CD14-positive monocyte (primary cell): ENCODE measurements at regions not wholly inside any gene's neighbourhood (a gene's known extent, or its start where the extent isn't known, plus 50 kb on each side); places are given as distances from the start of the nearest gene placed in this dataset.

ENCODE experiments used
- DNase-seq, 3 donors: peaks; one replicate each; pipeline ENCODE4 v3.0.0-alpha.2; 2011 to 2022
- H2AFZ ChIP-seq: 2 replicates; pipeline ENCODE4 v1.6.0; 2012; ENCODE audit warnings: mild to moderate bottlenecking, low read depth, low read length, inconsistent platforms; ENCODE audit not compliant: insufficient read depth, poor library complexity, severe bottlenecking
- H3K27ac ChIP-seq, 2 donors: 1 replicate in 1 of 2; 2 replicates in 1 of 2; pipeline ENCODE4 v1.5.1; 2012 to 2013; ENCODE audit warnings: low read length in 2 of 2, control low read depth in 1 of 2, inconsistent platforms in 1 of 2, low read depth in 1 of 2, mild to moderate bottlenecking in 1 of 2
- H3K27me3 ChIP-seq, 2 donors: one replicate each; pipeline versions ENCODE4 v1.6.0 to v1.6.1; 2011 to 2013; ENCODE audit warnings: low read length in 2 of 2; ENCODE audit not compliant: control insufficient read depth in 2 of 2, insufficient read depth in 2 of 2
- H3K36me3 ChIP-seq, 2 donors: replicated peaks in 1 of 2; 1 replicate in 1 of 2; 2 replicates in 1 of 2; pipeline versions ENCODE4 v1.5.1 to v1.6.1; 2012 to 2013; ENCODE audit warnings: low read length in 2 of 2, control low read depth in 1 of 2, inconsistent platforms in 1 of 2, mild to moderate bottlenecking in 1 of 2; ENCODE audit not compliant: insufficient read depth in 2 of 2, control insufficient read depth in 1 of 2
- H3K4me1 ChIP-seq, 2 donors: 1 replicate in 1 of 2; 2 replicates in 1 of 2; pipeline versions ENCODE4 v1.5.1 to v1.6.1; 2012 to 2013; ENCODE audit warnings: low read length in 2 of 2, control low read depth in 1 of 2, inconsistent platforms in 1 of 2, mild to moderate bottlenecking in 1 of 2, moderate library complexity in 1 of 2; ENCODE audit not compliant: insufficient read depth in 2 of 2, control insufficient read depth in 1 of 2
- H3K4me2 ChIP-seq: replicated peaks from 2 replicates; pipeline ENCODE3; 2012; ENCODE audit warnings: low read length, moderate library complexity, mild to moderate bottlenecking; ENCODE audit not compliant: poor library complexity, severe bottlenecking; ENCODE audit errors: extremely low read depth
- H3K4me3 ChIP-seq, 3 experiments: fragments of 200-600 bp in 1 of 3; sonication (generic) in 1 of 3; replicated peaks in 1 of 3; 1 replicate in 2 of 3; 2 replicates in 1 of 3; pipeline ENCODE4 v1.5.1; 2011 to 2013; ENCODE audit warnings: low read length in 3 of 3, mild to moderate bottlenecking in 3 of 3, control low read depth in 2 of 3, low read depth in 2 of 3, inconsistent platforms in 1 of 3, moderate library complexity in 1 of 3
- H3K79me2 ChIP-seq: 2 replicates; pipeline ENCODE4 v1.6.0; 2012; ENCODE audit warnings: mild to moderate bottlenecking, control low read depth, inconsistent platforms, low read length, moderate library complexity; ENCODE audit not compliant: insufficient read depth
- H3K9ac ChIP-seq: 2 replicates; pipeline ENCODE4 v1.6.0; 2017; ENCODE audit warnings: low read length, mild to moderate bottlenecking; ENCODE audit not compliant: insufficient read depth, poor library complexity, severe bottlenecking
- H3K9me3 ChIP-seq, 2 donors: replicated peaks in 1 of 2; 1 replicate in 1 of 2; 2 replicates in 1 of 2; pipeline versions ENCODE4 v1.5.1 to v1.6.1; 2012 to 2013; ENCODE audit warnings: low read length in 2 of 2, control low read depth in 1 of 2; ENCODE audit not compliant: control insufficient read depth in 1 of 2, insufficient read depth in 1 of 2
- H4K20me1 ChIP-seq: 2 replicates; pipeline ENCODE4 v1.6.0; 2012; ENCODE audit warnings: mild to moderate bottlenecking, low read length, control low read depth, moderate library complexity; ENCODE audit not compliant: insufficient read depth
- H3K27ac Mint-ChIP-seq, 7 donors: one replicate each; pipeline ENCODE4 v1.8.0; 2020; ENCODE audit warnings: mild to moderate bottlenecking in 7 of 7, mixed read lengths in 7 of 7, moderate library complexity in 6 of 7, inconsistent platforms in 2 of 7
- H3K27me3 Mint-ChIP-seq, 3 donors: one replicate each; pipeline ENCODE4 v1.8.0; 2021 to 2022; ENCODE audit warnings: low read depth in 3 of 3, mild to moderate bottlenecking in 3 of 3, mixed read lengths in 3 of 3, moderate library complexity in 3 of 3, inconsistent platforms in 1 of 3
- H3K36me3 Mint-ChIP-seq, 2 donors: one replicate each; pipeline ENCODE4 v1.8.0; 2020; ENCODE audit warnings: mixed read lengths in 2 of 2, inconsistent platforms in 1 of 2, mild to moderate bottlenecking in 1 of 2
- H3K4me1 Mint-ChIP-seq: one replicate; pipeline ENCODE4 v1.8.0; 2020; ENCODE audit warnings: mild to moderate bottlenecking, mixed read lengths
- H3K4me3 Mint-ChIP-seq, 2 donors: one replicate each; pipeline ENCODE4 v1.8.0; 2020; ENCODE audit warnings: mild to moderate bottlenecking in 2 of 2, mixed read lengths in 2 of 2, moderate library complexity in 1 of 2
- H3K9me3 Mint-ChIP-seq, 7 donors: one replicate each; pipeline ENCODE4 v1.8.0; 2020 to 2022; ENCODE audit warnings: mixed read lengths in 7 of 7, mild to moderate bottlenecking in 6 of 7, moderate library complexity in 6 of 7, inconsistent platforms in 2 of 7
- CTCF ChIP-seq: fragments of 200-600 bp; IDR thresholded peaks from one replicate; pipeline ENCODE4 v1.8.0; 2022; ENCODE audit warnings: antibody characterized with exemption, mild to moderate bottlenecking
- WGBS: methylation state at CpG from one replicate; pipeline ENCODE4 v1.1.5; 2013; ENCODE audit warnings: missing lambda C conversion rate; ENCODE audit not compliant: insufficient coverage; 5-methylcytosine and 5-hydroxymethylcytosine counted together
- intact Hi-C, 2 donors: fragments of 100-400 bp; cut with micrococcal nuclease; formaldehyde crosslinking; loops; one replicate each; pipeline versions ENCODE4 v1.15.0 to v1.15.1; 2023

DNA sequence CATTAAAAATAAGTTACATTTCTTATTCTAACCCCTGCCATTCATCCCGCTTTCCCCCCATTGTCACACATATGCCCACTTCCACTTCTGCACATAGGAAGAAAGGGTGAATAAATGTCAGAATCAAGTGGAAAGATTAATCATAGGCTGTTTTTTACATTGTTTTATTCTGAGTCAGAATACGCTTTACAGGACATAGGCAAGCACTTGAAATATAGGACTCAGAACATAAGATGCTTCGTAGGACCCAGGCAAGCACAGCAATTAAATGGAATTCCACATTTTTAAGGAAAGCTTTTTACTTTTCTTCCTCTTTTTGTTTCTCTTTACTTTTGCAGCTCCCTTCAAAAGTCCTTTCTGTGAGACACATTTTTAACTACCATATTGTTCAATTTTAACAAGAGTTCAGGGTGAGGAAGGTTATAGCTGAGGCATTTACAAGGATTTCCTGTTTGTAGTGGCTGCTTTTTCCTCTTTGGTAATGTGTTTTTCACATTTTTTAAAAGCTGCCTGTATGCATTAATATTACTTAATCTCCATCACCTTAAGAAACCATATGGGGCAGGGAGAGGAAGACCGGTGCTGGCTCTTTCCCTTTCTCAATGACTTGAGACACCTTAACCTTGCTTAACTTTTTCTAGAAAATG lies 130.0 kb downstream of the TES start:
- no peak overlapping the region for H3K4me3 Mint-ChIP-seq
- H4K20me1 ChIP-seq, result no peaks in the 10 kb centered on the region
- 100% methylated on average over 1 of the region's 4 CpGs for WGBS
- no peak overlapping the region for H2AFZ ChIP-seq
- H3K4me3 ChIP-seq, result no peak overlapping the region
- H3K4me1 Mint-ChIP-seq, result peaks cover 4% of the 10 kb centered on the region
- H3K4me2 ChIP-seq, result no peak overlapping the region
- H3K27ac Mint-ChIP-seq, result peak overlapping the region in 1 of 7 donors; percentile 8
- no peaks in the 10 kb centered on the region for H3K36me3 Mint-ChIP-seq
- no peak overlapping the region for H3K27ac ChIP-seq
- no peaks in the 10 kb centered on the region for H3K79me2 ChIP-seq
- DNase-seq, result no peak
- TF ChIP-seq CTCF, result no peak
- H3K9ac ChIP-seq, result no peak overlapping the region
- H3K4me1 ChIP-seq, result no peaks in the 10 kb centered on the region
- H3K27me3 ChIP-seq, result no peaks in the 10 kb centered on the region
- no peaks in the 10 kb centered on the region for H3K9me3 ChIP-seq
- no peaks in the 10 kb centered on the region for H3K36me3 ChIP-seq
- intact Hi-C loops, result no loop called here
- peaks cover 0 to 3% (median 0%) of the 10 kb centered on the region in 7 donors for H3K9me3 Mint-ChIP-seq
- H3K27me3 Mint-ChIP-seq, result no peaks in the 10 kb centered on the region

DNA sequence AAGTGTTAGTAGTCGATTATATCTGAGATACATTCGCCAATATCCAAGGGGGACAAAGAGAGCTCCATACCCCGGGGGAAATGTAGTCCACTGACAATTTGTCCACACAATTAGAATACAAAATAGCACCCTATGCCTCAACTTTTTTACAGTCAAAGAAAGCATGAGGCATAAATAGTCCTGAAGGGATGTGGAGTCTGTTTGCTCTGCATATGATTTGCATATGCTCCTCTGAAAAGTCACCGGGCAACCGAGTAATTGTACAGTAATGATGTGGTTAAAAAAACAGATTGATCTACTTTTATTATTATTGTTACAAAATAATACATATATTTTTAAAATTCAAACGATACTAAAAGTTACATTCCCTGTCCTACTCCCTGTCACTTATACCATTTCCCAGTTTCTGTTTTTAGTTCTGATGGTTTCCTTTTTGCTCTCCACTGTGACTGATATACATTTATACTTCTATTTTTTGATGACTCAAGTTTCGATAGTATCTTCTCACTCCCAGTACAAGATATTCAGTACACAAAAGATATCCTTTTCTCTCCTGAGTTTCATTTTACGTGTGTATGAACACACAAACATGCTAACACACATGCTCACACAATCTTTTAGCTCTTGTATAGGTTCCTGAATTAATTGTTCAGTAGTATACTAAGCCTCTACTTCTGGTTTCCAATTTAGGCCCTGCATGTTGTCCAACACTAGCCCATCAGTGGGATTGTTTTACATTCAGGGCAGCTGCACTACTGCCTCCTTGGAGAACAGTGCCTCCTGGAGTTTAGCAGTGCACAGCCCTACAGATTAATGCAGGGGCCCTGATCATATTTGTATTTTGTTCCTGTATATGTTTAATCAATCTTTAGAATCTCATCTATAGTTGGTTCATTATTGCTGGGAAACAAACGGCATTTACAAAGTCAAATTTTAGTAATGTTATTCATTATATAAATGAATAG lies 130.9 kb downstream of the TES start:
- Histone ChIP-seq H3K4me2 (no peak overlapping the region), H3K36me3 (no peaks in the 10 kb centered on the region), H3K9ac (no peak overlapping the region), H2AFZ (no peak overlapping the region), H3K4me3 (no peak overlapping the region), H4K20me1 (no peaks in the 10 kb centered on the region), H3K27me3 (no peaks in the 10 kb centered on the region), H3K79me2 (no peaks in the 10 kb centered on the region), H3K9me3 (no peaks in the 10 kb centered on the region), H3K4me1 (no peaks in the 10 kb centered on the region), H3K27ac (no peak overlapping the region)
- no peak for TF ChIP-seq CTCF
- intact Hi-C loops, result no loop called here
- DNase-seq, result no peak
- Mint-ChIP-seq H3K9me3 (peaks cover 0 to 4% (median 0%) of the 10 kb centered on the region in 7 donors), H3K4me1 (peaks cover 4% of the 10 kb centered on the region), H3K36me3 (no peaks in the 10 kb centered on the region), H3K27me3 (no peaks in the 10 kb centered on the region), H3K4me3 (no peak overlapping the region), H3K27ac (no peak overlapping the region)
- 100% methylated on average over 2 of the region's 9 CpGs for WGBS
